Epithelial cell of esophagus (primary cell): ENCODE measurements at regions not wholly inside any gene's neighbourhood (a gene's known extent, or its start where the extent isn't known, plus 50 kb on each side); places are given as distances from the start of the nearest gene placed in this dataset.

ENCODE experiments used
- DNase-seq: peaks from one replicate; pipeline ENCODE4 v3.0.0; 2010; ENCODE audit warnings: low read depth
- H3K4me3 ChIP-seq: 2 replicates; pipeline ENCODE4 v1.5.1; 2011; ENCODE audit warnings: mild to moderate bottlenecking, low read length, control low read depth
- CTCF ChIP-seq: IDR thresholded peaks from 2 replicates; pipeline ENCODE4 v1.5.1; 2011; ENCODE audit warnings: low read depth, mild to moderate bottlenecking, low read length, control low read depth, inconsistent platforms; ENCODE audit not compliant: insufficient read depth; ENCODE audit errors: missing control alignments

- DNase-seq = no peak
- no peak overlapping the region for H3K4me3 ChIP-seq
- no peak for TF ChIP-seq CTCF
These were observed 681.2 kb downstream of the EPHA4 start for GRCh38 chr2:220890931-220891330.

GRCh38 chr2:220891405-220891804 is 680.7 kb downstream of the EPHA4 start:
- DNase-seq = peak; percentile 95
- no peak for TF ChIP-seq CTCF
- no peak overlapping the region for H3K4me3 ChIP-seq

DNA sequence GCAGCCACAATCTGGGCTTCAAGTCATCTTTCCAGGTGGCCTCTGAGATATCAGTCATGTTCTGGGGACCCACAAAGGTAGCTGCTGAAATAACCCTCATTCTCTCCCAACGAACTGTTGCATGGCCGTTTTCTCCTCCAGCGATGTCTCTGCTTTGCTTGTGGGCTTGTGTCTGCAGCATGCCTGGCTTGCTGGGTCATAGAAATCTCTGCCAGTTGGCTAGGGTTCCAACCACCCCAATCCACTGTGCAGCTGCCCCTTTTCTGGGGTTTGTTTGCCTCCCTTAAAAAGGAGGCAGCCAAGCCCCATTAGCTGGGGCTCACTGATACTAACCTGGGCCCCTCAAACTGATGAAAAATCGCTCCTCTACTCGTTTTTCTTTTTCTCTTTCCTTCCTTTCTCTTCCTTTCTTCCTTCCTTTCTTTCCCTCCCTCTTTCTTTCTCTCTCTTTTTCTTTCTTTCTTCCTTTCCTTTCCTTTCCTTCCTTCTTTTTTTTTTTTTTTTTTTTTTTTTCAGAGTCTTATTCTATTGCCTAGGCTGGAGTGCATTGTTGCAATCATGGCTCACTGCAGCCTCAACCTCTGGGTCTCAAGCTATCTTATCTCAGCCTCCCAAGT is 680.0 kb downstream of the EPHA4 start:
- TF ChIP-seq CTCF = no peak
- no peak overlapping the region for H3K4me3 ChIP-seq
- no peak for DNase-seq

DNA sequence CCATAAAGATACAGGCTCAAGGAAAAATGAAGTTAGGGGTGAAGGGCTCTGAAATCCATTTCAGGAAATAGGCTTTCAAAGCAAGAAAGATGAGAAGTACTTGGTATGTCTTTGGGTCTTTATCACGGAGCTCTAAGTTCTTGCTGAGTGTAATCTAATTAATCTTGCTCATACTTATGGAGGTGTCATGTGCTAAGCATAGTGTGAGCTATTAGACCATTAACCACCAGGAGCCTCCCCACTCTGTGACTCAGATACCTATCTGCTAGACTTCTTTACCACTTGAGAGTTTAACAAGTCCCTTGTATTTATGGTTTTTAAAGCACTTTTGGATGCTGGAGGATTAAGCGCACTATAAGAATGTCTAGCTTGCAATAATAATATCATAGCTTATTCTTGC is 678.7 kb downstream of the EPHA4 start:
- H3K4me3 ChIP-seq = no peak overlapping the region
- peak; percentile 66 for DNase-seq
- no peak for TF ChIP-seq CTCF

GRCh38 chr2:220894069-220894468 is 678.0 kb downstream of the EPHA4 start:
- TF ChIP-seq CTCF = no peak
- peak; percentile 50 for DNase-seq
- H3K4me3 ChIP-seq = no peak overlapping the region

DNA sequence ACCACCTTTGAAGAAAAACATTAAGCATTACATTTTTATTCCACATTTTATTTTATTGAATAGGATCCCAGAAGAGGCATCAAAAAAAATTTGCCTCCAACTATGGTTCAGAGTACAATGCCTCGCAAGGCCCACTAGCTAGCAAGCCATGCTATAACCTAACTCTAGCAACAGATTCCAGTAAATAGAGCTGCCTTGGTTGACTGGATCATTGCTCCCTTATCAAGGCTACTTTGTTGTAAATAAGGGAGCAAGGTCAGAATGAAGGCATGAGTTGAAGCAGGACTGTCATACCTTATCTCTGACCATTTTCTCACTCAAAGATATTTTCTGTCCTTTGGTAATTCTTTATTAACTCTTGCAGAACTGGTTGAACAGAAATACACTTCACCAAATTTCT is 672.6 kb downstream of the EPHA4 start:
- no peak for DNase-seq
- no peak for TF ChIP-seq CTCF
- H3K4me3 ChIP-seq = no peak overlapping the region

GRCh38 chr2:220904015-220904414 is 668.1 kb downstream of the EPHA4 start:
- TF ChIP-seq CTCF = no peak
- no peak for DNase-seq
- H3K4me3 ChIP-seq = no peak overlapping the region
